WTC11 (cell line): ENCODE measurements at regions not wholly inside any gene's neighbourhood (a gene's known extent, or its start where the extent isn't known, plus 50 kb on each side); places are given as distances from the start of the nearest gene placed in this dataset.
"Not testable (repeated sequence)": the region's sequence is repeated elsewhere in the genome, so short reads cannot be mapped to it uniquely, and the experiment has no call there.

ENCODE experiments used
- ATF3 ChIP-seq: sonication (generic); formaldehyde crosslinking; conservative IDR thresholded peaks from 2 replicates; pipeline ENCODE4 v1.8.1; 2022; ENCODE audit warnings: mild to moderate bottlenecking, missing genetic modification reagents
- E2F1 ChIP-seq: sonication (generic); formaldehyde crosslinking; IDR thresholded peaks from 2 replicates; pipeline ENCODE4 v1.8.0; 2022; ENCODE audit warnings: mild to moderate bottlenecking, missing genetic modification reagents
- EMX1 ChIP-seq: fragments of 250-450 bp; sonication (Bioruptor Pico); IDR thresholded peaks from 2 replicates; pipeline ENCODE4 v1.8.0; 2021; ENCODE audit warnings: mild to moderate bottlenecking
- JAZF1 ChIP-seq: fragments of 250-450 bp; sonication (Bioruptor Pico); IDR thresholded peaks from 2 replicates; pipeline ENCODE4 v1.9.0; 2021; ENCODE audit warnings: moderate library complexity, mild to moderate bottlenecking, inconsistent platforms
- MAX ChIP-seq: sonication (generic); formaldehyde crosslinking; IDR thresholded peaks from 2 replicates; pipeline ENCODE4 v1.8.0; 2022; ENCODE audit warnings: mild to moderate bottlenecking, missing genetic modification reagents
- MYBL2 ChIP-seq: sonication (generic); formaldehyde crosslinking; IDR thresholded peaks from 2 replicates; pipeline ENCODE4 v1.8.1; 2023; ENCODE audit warnings: mild to moderate bottlenecking, moderate library complexity, missing genetic modification reagents
- NFE2L1 ChIP-seq: sonication (generic); formaldehyde crosslinking; IDR thresholded peaks from 2 replicates; pipeline ENCODE4 v1.8.1; 2023; ENCODE audit warnings: missing genetic modification reagents
- RELA ChIP-seq: sonication (generic); formaldehyde crosslinking; IDR thresholded peaks from 2 replicates; pipeline ENCODE4 v1.8.1; 2022; ENCODE audit warnings: missing genetic modification reagents, mild to moderate bottlenecking, borderline replicate concordance
- SP1 ChIP-seq: sonication (generic); formaldehyde crosslinking; conservative IDR thresholded peaks from 2 replicates; pipeline ENCODE4 v1.8.1; 2022; ENCODE audit warnings: missing genetic modification reagents
- TEAD4 ChIP-seq: sonication (generic); formaldehyde crosslinking; IDR thresholded peaks from 2 replicates; pipeline ENCODE4 v1.8.0; 2022; ENCODE audit warnings: mild to moderate bottlenecking, missing genetic modification reagents
- ZNF232 ChIP-seq: sonication (generic); formaldehyde crosslinking; IDR thresholded peaks from 2 replicates; pipeline ENCODE4 v1.8.0; 2022; ENCODE audit warnings: mild to moderate bottlenecking, missing genetic modification reagents
- TF ChIP-seq, protein P1 (sequence below): fragments of 200-600 bp; IDR thresholded peaks from 2 replicates; pipeline ENCODE4 v1.8.0; 2022; ENCODE audit warnings: antibody characterized with exemption
- TF ChIP-seq, protein P2 (sequence below): sonication (generic); formaldehyde crosslinking; IDR thresholded peaks from 2 replicates; pipeline ENCODE4 v1.8.1; 2022; ENCODE audit warnings: mild to moderate bottlenecking, missing genetic modification reagents, moderate library complexity, borderline replicate concordance

GRCh38 chr11:97010997-97011396 lies 621.2 kb downstream of the JRKL start:
- TF ChIP-seq, protein P1, sequence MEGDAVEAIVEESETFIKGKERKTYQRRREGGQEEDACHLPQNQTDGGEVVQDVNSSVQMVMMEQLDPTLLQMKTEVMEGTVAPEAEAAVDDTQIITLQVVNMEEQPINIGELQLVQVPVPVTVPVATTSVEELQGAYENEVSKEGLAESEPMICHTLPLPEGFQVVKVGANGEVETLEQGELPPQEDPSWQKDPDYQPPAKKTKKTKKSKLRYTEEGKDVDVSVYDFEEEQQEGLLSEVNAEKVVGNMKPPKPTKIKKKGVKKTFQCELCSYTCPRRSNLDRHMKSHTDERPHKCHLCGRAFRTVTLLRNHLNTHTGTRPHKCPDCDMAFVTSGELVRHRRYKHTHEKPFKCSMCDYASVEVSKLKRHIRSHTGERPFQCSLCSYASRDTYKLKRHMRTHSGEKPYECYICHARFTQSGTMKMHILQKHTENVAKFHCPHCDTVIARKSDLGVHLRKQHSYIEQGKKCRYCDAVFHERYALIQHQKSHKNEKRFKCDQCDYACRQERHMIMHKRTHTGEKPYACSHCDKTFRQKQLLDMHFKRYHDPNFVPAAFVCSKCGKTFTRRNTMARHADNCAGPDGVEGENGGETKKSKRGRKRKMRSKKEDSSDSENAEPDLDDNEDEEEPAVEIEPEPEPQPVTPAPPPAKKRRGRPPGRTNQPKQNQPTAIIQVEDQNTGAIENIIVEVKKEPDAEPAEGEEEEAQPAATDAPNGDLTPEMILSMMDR, result not testable (repeated sequence)
- TF ChIP-seq SP1 (CRISPR knock-in tag); EMX1 (CRISPR knock-in tag); ZNF232 (CRISPR knock-in tag); RELA (CRISPR knock-in tag); NFE2L1; MYBL2 (CRISPR knock-in tag); TEAD4 (CRISPR knock-in tag); MAX (CRISPR knock-in tag); E2F1; JAZF1 (CRISPR knock-in tag); ATF3 (CRISPR knock-in tag): not testable (repeated sequence)
- TF ChIP-seq, protein P2, sequence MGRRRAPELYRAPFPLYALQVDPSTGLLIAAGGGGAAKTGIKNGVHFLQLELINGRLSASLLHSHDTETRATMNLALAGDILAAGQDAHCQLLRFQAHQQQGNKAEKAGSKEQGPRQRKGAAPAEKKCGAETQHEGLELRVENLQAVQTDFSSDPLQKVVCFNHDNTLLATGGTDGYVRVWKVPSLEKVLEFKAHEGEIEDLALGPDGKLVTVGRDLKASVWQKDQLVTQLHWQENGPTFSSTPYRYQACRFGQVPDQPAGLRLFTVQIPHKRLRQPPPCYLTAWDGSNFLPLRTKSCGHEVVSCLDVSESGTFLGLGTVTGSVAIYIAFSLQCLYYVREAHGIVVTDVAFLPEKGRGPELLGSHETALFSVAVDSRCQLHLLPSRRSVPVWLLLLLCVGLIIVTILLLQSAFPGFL, result not testable (repeated sequence)
